Sigmoid colon (tissue), 6 donors: ENCODE measurements at regions not wholly inside any gene's neighbourhood (a gene's known extent, or its start where the extent isn't known, plus 50 kb on each side); places are given as distances from the start of the nearest gene placed in this dataset.

Experiments used
- DNase-seq: peaks from one replicate; pipeline ENCODE4 v3.0.0-alpha.2; 2019
- H3K27ac ChIP-seq, 4 donors: fragments of 200-600 bp; sonication (generic); one replicate each; pipeline ENCODE4 v1.5.1; 2016 to 2019; ENCODE audit warnings: mild to moderate bottlenecking in 1 of 4
- H3K27me3 ChIP-seq, 3 donors: fragments of 200-600 bp; sonication (generic); one replicate each; pipeline ENCODE4 v1.5.1; 2019; ENCODE audit warnings: mild to moderate bottlenecking in 1 of 3
- H3K36me3 ChIP-seq, 4 donors: fragments of 200-600 bp; sonication (generic); one replicate each; pipeline ENCODE4 v1.5.1; 2016 to 2019
- H3K4me1 ChIP-seq, 4 donors: fragments of 200-600 bp; sonication (generic); one replicate each; pipeline ENCODE4 v1.5.1; 2017 to 2019
- H3K4me3 ChIP-seq, 4 donors: fragments of 200-600 bp; sonication (generic); one replicate each; pipeline ENCODE4 v1.5.1; 2017 to 2019; ENCODE audit warnings: mild to moderate bottlenecking in 2 of 4, moderate library complexity in 1 of 4
- H3K9me3 ChIP-seq, 4 donors: fragments of 200-600 bp in 3 of 4; sonication (generic) in 3 of 4; one replicate each; pipeline versions ENCODE4 v1.5.1 to v1.6.1; 2013 to 2019
- EP300 ChIP-seq, 4 donors: sonication (generic); formaldehyde crosslinking; IDR thresholded peaks; one replicate each; pipeline ENCODE4 v1.6.1; 2017; ENCODE audit warnings: antibody characterized with exemption in 4 of 4
- POLR2A ChIP-seq, 2 donors: fragments of 450-650 bp; IDR thresholded peaks; one replicate each; pipeline ENCODE4 v1.6.1; 2016; ENCODE audit warnings: antibody characterized with exemption in 2 of 2, mild to moderate bottlenecking in 2 of 2, moderate library complexity in 2 of 2
- POLR2AphosphoS5 ChIP-seq, 4 donors: sonication (generic); formaldehyde crosslinking; IDR thresholded peaks; one replicate each; pipeline ENCODE4 v1.6.1; 2017; ENCODE audit warnings: antibody characterized with exemption in 4 of 4
- WGBS, 2 donors: extraction: QIAGEN DNeasy Blood & Tissue Kit; methylation state at CpG; one replicate each; pipeline ENCODE4 v1.1.7; 2013; 5-methylcytosine and 5-hydroxymethylcytosine counted together
- intact Hi-C: fragments of 100-400 bp; cut with DNase I; formaldehyde crosslinking; loops from one replicate; pipeline ENCODE4 v1.15.1; 2023
- TF ChIP-seq, protein P1 (sequence below), 4 experiments: fragments of 450-650 bp in 3 of 4; fragments of 200-600 bp in 1 of 4; IDR thresholded peaks; one replicate each; pipeline ENCODE4 v1.5.1; 2016 to 2019; ENCODE audit warnings: antibody characterized with exemption in 4 of 4, mild to moderate bottlenecking in 3 of 4, moderate library complexity in 2 of 4
- donor health status: healthy with polysubstance abuse.
- donor health status: healthy.

DNA sequence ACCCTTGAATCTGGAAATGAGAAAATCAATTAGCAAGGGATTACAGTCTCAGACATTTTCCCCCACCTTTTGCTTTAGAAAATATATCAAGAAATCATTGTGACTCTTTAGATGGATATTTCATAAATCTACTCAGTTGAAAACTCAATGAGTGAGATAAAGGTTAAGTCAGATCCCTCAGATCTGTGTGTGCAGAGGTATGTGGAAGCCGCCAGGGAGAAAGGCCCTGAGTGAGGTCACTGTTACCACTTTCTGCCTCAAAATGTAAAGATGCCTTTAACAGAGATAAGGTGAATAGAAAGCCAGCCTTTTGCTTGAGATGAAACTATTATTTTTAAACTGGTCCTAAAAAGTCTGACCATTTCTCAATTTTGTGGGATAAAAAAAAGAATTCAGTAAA lies 225.6 kb upstream of the HES1 start:
- no peaks in the 10 kb centered on the region for H3K4me1 ChIP-seq
- H3K36me3 ChIP-seq = no peaks in the 10 kb centered on the region
- H3K9me3 ChIP-seq = peaks cover 0 to 2% (median 0%) of the 10 kb centered on the region in 4 donors
- H3K27ac ChIP-seq = no peak overlapping the region
- no peak for TF ChIP-seq POLR2AphosphoS5 (IDR thresholded peaks at IDR 0.05)
- TF ChIP-seq POLR2A (IDR thresholded peaks at IDR 0.05) = no peak
- TF ChIP-seq, protein P1, sequence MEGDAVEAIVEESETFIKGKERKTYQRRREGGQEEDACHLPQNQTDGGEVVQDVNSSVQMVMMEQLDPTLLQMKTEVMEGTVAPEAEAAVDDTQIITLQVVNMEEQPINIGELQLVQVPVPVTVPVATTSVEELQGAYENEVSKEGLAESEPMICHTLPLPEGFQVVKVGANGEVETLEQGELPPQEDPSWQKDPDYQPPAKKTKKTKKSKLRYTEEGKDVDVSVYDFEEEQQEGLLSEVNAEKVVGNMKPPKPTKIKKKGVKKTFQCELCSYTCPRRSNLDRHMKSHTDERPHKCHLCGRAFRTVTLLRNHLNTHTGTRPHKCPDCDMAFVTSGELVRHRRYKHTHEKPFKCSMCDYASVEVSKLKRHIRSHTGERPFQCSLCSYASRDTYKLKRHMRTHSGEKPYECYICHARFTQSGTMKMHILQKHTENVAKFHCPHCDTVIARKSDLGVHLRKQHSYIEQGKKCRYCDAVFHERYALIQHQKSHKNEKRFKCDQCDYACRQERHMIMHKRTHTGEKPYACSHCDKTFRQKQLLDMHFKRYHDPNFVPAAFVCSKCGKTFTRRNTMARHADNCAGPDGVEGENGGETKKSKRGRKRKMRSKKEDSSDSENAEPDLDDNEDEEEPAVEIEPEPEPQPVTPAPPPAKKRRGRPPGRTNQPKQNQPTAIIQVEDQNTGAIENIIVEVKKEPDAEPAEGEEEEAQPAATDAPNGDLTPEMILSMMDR (IDR thresholded peaks at IDR 0.05) = no peak
- no peak for TF ChIP-seq EP300 (IDR thresholded peaks at IDR 0.05)
- intact Hi-C loops = no loop called here
- no peak overlapping the region for H3K4me3 ChIP-seq
- WGBS, 2 donors = 91 to 95% methylated on average over 1 of the region's 1 CpG
- DNase-seq = no peak
- no peaks in the 10 kb centered on the region for H3K27me3 ChIP-seq

DNA sequence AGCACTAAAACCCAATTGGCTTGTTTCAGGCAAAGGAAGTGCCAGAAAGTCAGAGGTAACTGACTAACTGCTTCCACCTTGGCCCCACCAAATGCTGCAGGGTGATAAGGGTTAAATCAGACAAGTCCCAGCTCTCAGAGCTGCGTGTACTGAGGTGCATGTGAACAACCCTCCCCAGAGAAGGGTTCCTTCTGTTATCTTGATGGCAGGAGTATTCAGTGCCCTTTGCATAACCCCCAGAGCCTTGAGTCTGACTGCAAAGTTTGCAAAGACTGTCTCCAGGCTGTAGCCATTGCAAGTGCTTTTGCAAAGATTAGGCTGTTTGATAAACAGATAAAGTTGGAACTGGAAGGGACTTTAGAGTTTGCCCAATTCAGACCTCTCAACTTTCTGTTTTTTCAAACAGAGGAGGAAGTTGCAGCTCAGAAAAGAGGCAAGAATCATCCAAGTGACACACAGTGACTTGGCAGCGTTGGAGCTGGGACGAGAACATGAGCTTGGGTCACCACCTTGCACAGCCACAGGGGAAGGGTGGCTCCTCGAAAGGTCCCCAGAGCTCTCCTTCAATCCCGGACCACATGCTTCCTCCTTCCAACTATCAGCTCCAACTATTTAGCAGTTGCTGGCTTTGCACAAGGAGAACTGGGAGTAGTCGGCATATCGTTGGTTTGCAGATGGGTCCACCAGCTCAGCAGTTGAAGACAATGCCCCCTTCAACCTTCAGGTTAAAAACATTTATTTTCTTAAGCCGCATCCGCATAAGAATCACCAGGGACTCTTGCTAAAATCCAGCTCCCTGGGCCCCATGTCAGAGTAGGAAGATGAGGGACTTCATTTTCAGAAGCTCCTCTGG lies 224.8 kb upstream of the HES1 start:
- H3K27me3 ChIP-seq = no peaks in the 10 kb centered on the region
- DNase-seq = no peak
- peaks cover 0 to 2% (median 0%) of the 10 kb centered on the region in 4 donors for H3K9me3 ChIP-seq
- 55 to 62% methylated on average over 9 of the region's 9 CpGs for WGBS, 2 donors
- no peaks in the 10 kb centered on the region for H3K4me1 ChIP-seq
- no peak overlapping the region for H3K4me3 ChIP-seq
- no peaks in the 10 kb centered on the region for H3K36me3 ChIP-seq
- intact Hi-C loops = no loop called here
- TF ChIP-seq, protein P1 (IDR thresholded peaks at IDR 0.05) = no peak
- TF ChIP-seq POLR2AphosphoS5 (IDR thresholded peaks at IDR 0.05) (no peak), POLR2A (IDR thresholded peaks at IDR 0.05) (no peak)
- H3K27ac ChIP-seq = no peak overlapping the region

DNA sequence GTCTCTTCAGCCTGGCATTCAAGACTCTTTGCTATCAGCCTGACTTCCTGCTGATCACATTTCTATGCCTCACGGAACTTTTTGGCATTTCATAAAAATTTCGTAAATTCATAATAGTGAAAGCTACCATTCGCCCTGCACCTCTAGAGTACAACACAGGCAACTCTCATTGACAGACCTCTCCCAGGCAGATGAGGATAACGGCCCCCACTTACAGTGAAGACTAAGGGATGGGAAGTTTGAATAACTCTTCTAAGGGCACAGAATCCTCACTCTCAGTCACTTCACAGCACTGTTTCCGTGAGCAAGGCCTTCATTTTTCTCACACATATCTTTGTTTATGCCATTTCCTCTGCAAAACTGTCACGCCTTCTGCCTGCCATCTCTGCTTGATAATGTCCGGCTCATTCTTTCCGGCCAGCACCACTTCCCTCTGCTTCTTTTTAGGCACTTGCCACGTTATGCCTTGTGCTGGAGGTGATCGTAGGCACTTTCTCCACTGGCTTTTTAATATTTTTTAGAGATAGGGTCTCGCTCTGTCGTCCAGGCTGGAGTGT lies 224.1 kb upstream of the HES1 start:
- Histone ChIP-seq H3K9me3 (peaks cover 0 to 2% (median 0%) of the 10 kb centered on the region in 4 donors), H3K4me3 (no peak overlapping the region), H3K27ac (no peak overlapping the region), H3K4me1 (no peaks in the 10 kb centered on the region), H3K36me3 (no peaks in the 10 kb centered on the region), H3K27me3 (no peaks in the 10 kb centered on the region)
- no peak for DNase-seq
- no peak for TF ChIP-seq POLR2AphosphoS5 (IDR thresholded peaks at IDR 0.05)
- intact Hi-C loops = no loop called here
- 81 to 92% methylated on average over 12 of the region's 12 CpGs for WGBS, 2 donors

DNA sequence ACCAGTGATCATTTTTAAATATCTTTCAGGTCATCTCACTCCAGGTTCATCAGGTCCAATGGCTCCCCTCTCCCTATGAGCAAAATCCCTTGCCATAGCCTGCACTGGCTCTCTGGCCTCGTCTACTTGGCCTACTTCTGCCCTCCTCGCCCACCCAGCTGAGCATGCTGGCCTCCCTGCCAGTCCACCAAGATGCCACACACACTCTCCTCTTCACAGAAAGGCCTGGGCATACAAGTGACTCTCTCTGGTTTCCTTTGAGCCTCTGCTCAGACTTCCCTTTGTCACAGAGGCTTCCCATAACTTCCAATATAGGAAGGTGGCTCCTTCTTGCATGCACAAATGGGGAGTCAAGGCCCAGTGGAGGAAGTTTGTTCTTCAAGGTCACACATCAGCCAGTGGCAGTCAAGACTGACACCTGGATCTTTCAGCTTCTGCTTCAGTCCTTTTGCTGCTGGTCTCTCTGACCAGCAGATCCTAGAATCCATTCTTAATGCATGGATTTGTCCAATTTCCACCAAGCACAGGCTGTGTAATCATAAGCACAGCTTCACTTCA lies 223.2 kb upstream of the HES1 start:
- no peak overlapping the region for H3K27ac ChIP-seq
- no peak overlapping the region for H3K4me3 ChIP-seq
- H3K9me3 ChIP-seq = peaks cover 0 to 2% (median 0%) of the 10 kb centered on the region in 4 donors
- no peaks in the 10 kb centered on the region for H3K36me3 ChIP-seq
- no peak for DNase-seq
- intact Hi-C loops = no loop called here
- no peaks in the 10 kb centered on the region for H3K4me1 ChIP-seq
- TF ChIP-seq POLR2A (IDR thresholded peaks at IDR 0.05) = no peak
- TF ChIP-seq POLR2AphosphoS5 (IDR thresholded peaks at IDR 0.05) = no peak
- TF ChIP-seq EP300 (IDR thresholded peaks at IDR 0.05) = no peak
- TF ChIP-seq, protein P1 (IDR thresholded peaks at IDR 0.05) = no peak
- no peaks in the 10 kb centered on the region for H3K27me3 ChIP-seq
- WGBS, 2 donors = 94 to 96% methylated on average over 2 of the region's 2 CpGs

DNA sequence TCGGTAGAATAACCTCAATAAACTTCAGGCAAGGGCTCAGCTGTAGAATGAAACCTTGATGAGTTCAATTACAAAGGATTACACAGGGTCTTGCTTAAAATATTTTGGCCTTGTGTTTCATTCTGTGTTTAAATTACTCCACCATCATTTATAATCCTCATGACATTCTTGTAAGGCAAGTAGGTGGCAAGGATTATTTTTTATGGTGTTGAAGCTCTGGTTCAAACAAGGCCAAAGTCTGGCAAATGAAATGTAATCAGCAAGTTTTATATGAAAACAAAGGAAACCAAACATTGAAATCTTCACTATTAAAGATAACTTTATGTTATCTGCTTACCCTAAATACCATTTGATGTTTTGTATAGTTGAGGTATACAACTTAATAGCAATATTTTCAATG lies 221.3 kb upstream of the HES1 start:
- TF ChIP-seq EP300 (IDR thresholded peaks at IDR 0.05) (no peak), POLR2A (IDR thresholded peaks at IDR 0.05) (no peak)
- TF ChIP-seq, protein P1 (IDR thresholded peaks at IDR 0.05) = no peak
- no peaks in the 10 kb centered on the region for H3K9me3 ChIP-seq
- no peaks in the 10 kb centered on the region for H3K36me3 ChIP-seq
- WGBS, 2 donors = 19 to 70% methylated on average over 1 of the region's 1 CpG
- DNase-seq = no peak
- H3K27ac ChIP-seq = no peak overlapping the region
- intact Hi-C loops = no loop called here
- no peaks in the 10 kb centered on the region for H3K4me1 ChIP-seq
- H3K4me3 ChIP-seq = no peak overlapping the region
- no peaks in the 10 kb centered on the region for H3K27me3 ChIP-seq
